Mesenchymal stem cell (in vitro differentiated cells and primary cell): ENCODE measurements at regions not wholly inside any gene's neighbourhood (a gene's known extent, or its start where the extent isn't known, plus 50 kb on each side); places are given as distances from the start of the nearest gene placed in this dataset.

Source experiments
- DNase-seq: peaks from one replicate; pipeline ENCODE4 v3.0.0-alpha.2; 2013
- H2AFZ ChIP-seq: one replicate; pipeline ENCODE4 v1.6.1; 2013; ENCODE audit warnings: low read depth, mild to moderate bottlenecking, control low read depth, inconsistent platforms, low read length, moderate library complexity
- H2AK5ac ChIP-seq: 2 replicates; pipeline ENCODE4 v1.6.1; 2013; ENCODE audit warnings: low read length, moderate library complexity, mild to moderate bottlenecking, inconsistent platforms; ENCODE audit not compliant: severe bottlenecking
- H2BK120ac ChIP-seq: one replicate; pipeline ENCODE4 v1.6.1; 2013; ENCODE audit warnings: low read depth, mild to moderate bottlenecking, inconsistent platforms, low read length, moderate library complexity
- H2BK12ac ChIP-seq, 2 experiments: one replicate each; pipeline ENCODE4 v1.6.1; 2013; ENCODE audit warnings: inconsistent platforms in 2 of 2, low read length in 2 of 2, mild to moderate bottlenecking in 2 of 2, moderate library complexity in 2 of 2, control low read depth in 1 of 2
- H2BK15ac ChIP-seq: one replicate; pipeline ENCODE4 v1.6.1; 2013; ENCODE audit warnings: mild to moderate bottlenecking, low read depth, inconsistent platforms; ENCODE audit not compliant: poor library complexity, severe bottlenecking
- H2BK5ac ChIP-seq: 2 replicates; pipeline ENCODE4 v1.6.1; 2013; ENCODE audit warnings: low read depth, mild to moderate bottlenecking, low read length, control low read depth, inconsistent platforms; ENCODE audit not compliant: poor library complexity, severe bottlenecking
- H3K14ac ChIP-seq, 2 experiments: one replicate each; pipeline ENCODE4 v1.6.1; 2013; ENCODE audit warnings: inconsistent platforms in 2 of 2, low read length in 2 of 2, control low read depth in 1 of 2, mild to moderate bottlenecking in 1 of 2, moderate library complexity in 1 of 2
- H3K18ac ChIP-seq, 2 experiments: one replicate each; pipeline ENCODE4 v1.6.1; 2013; ENCODE audit warnings: inconsistent platforms in 2 of 2, low read length in 2 of 2, control low read depth in 1 of 2, low read depth in 1 of 2, mild to moderate bottlenecking in 1 of 2
- H3K23ac ChIP-seq, 2 experiments: one replicate each; pipeline ENCODE4 v1.6.1; 2013; ENCODE audit warnings: inconsistent platforms in 2 of 2, low read length in 2 of 2, mild to moderate bottlenecking in 2 of 2, moderate library complexity in 2 of 2, control low read depth in 1 of 2
- H3K27ac ChIP-seq: 2 replicates; pipeline ENCODE4 v1.5.1; 2013; ENCODE audit warnings: mild to moderate bottlenecking, moderate library complexity, low read length, control low read depth, inconsistent platforms; ENCODE audit not compliant: poor library complexity, severe bottlenecking
- H3K27me3 ChIP-seq, 2 experiments: 2 replicates each; pipeline versions ENCODE4 v1.6.1 to v1.7.0; 2013; ENCODE audit warnings: low read length in 2 of 2, mild to moderate bottlenecking in 2 of 2, moderate library complexity in 2 of 2, control low read depth in 1 of 2, inconsistent platforms in 1 of 2; ENCODE audit not compliant: control insufficient read depth in 1 of 2, insufficient read depth in 1 of 2
- H3K36me3 ChIP-seq, 2 experiments: 2 replicates each; pipeline versions ENCODE4 v1.6.1 to v1.7.0; 2013; ENCODE audit warnings: low read length in 2 of 2, control low read depth in 1 of 2, inconsistent platforms in 1 of 2, low read depth in 1 of 2, mild to moderate bottlenecking in 1 of 2; ENCODE audit not compliant: insufficient read depth in 2 of 2, control insufficient read depth in 1 of 2
- H3K4ac ChIP-seq, 2 experiments: one replicate each; pipeline ENCODE4 v1.6.1; 2013; ENCODE audit warnings: inconsistent platforms in 2 of 2, low read length in 2 of 2, mild to moderate bottlenecking in 2 of 2, moderate library complexity in 2 of 2, control low read depth in 1 of 2, low read depth in 1 of 2
- H3K4me1 ChIP-seq: 2 replicates; pipeline ENCODE4 v1.6.1; 2013; ENCODE audit warnings: low read depth, low read length, control low read depth; ENCODE audit not compliant: control insufficient read depth, insufficient read depth
- H3K4me2 ChIP-seq: 2 replicates; pipeline ENCODE4 v1.6.1; 2013; ENCODE audit warnings: low read length, mild to moderate bottlenecking, inconsistent platforms; ENCODE audit not compliant: poor library complexity, severe bottlenecking
- H3K4me3 ChIP-seq, 2 experiments: 2 replicates each; pipeline versions ENCODE4 v1.5.1 to v1.7.0; 2013; ENCODE audit warnings: low read length in 2 of 2, mild to moderate bottlenecking in 2 of 2, control low read depth in 1 of 2, low read depth in 1 of 2; ENCODE audit not compliant: insufficient read depth in 1 of 2
- H3K79me1 ChIP-seq: replicated peaks from 2 replicates; pipeline ENCODE4 v1.6.1; 2013; ENCODE audit warnings: mild to moderate bottlenecking, control low read depth, low read length, inconsistent platforms; ENCODE audit not compliant: poor library complexity, severe bottlenecking
- H3K9ac ChIP-seq: 2 replicates; pipeline ENCODE4 v1.7.0; 2013; ENCODE audit warnings: mild to moderate bottlenecking, low read length, moderate library complexity
- H3K9me3 ChIP-seq: 2 replicates; pipeline ENCODE4 v1.7.0; 2013; ENCODE audit warnings: mild to moderate bottlenecking, low read length; ENCODE audit not compliant: control insufficient read depth
- H4K8ac ChIP-seq: one replicate; pipeline ENCODE4 v1.6.1; 2013; ENCODE audit warnings: inconsistent platforms, mild to moderate bottlenecking, low read length, moderate library complexity
- H4K91ac ChIP-seq: one replicate; pipeline ENCODE4 v1.6.1; 2013; ENCODE audit warnings: mild to moderate bottlenecking, low read length, inconsistent platforms
- WGBS: methylation state at CpG from one replicate; pipeline ENCODE4 v1.1.7; 2013; ENCODE audit warnings: mixed read lengths; 5-methylcytosine and 5-hydroxymethylcytosine counted together

DNA sequence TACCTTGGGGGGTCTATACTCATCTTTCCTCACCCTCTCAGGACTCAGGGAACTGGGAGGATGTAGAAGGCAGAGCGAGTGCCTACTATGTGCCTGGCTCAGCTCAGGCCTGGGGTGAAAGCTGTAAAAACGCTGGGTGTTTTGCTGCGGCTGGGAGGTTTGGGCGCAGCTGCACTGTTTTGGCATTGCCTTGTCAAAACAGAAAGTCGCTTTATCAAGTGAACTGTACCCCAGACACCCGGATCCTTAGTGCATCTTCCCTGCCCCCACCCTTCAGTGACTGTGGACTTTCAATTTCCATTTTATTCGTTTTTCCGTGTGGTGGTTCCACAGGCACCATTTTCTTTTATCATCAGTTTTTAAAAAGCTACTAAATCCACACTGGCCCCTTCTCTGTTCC lies 86.7 kb upstream of the ZNF716 start:
- H4K8ac ChIP-seq = no peak overlapping the region
- H3K9me3 ChIP-seq = peaks cover 14% of the 10 kb centered on the region
- no peak overlapping the region for H3K4me2 ChIP-seq
- no peak overlapping the region for H3K23ac ChIP-seq
- H2AK5ac ChIP-seq = no peak overlapping the region
- WGBS = 63% methylated on average over 8 of the region's 8 CpGs
- H2BK120ac ChIP-seq = no peak overlapping the region
- no peak overlapping the region for H2BK12ac ChIP-seq
- no peaks in the 10 kb centered on the region for H3K27me3 ChIP-seq
- no peaks in the 10 kb centered on the region for H3K79me1 ChIP-seq
- no peak overlapping the region for H2BK5ac ChIP-seq
- no peak overlapping the region for H2BK15ac ChIP-seq
- no peak overlapping the region for H3K18ac ChIP-seq
- no peak overlapping the region for H4K91ac ChIP-seq
- no peak overlapping the region for H3K14ac ChIP-seq
- H3K36me3 ChIP-seq = no peaks in the 10 kb centered on the region
- H3K4me1 ChIP-seq = no peaks in the 10 kb centered on the region
- no peak overlapping the region for H3K4ac ChIP-seq
- no peak overlapping the region for H3K27ac ChIP-seq
- no peak overlapping the region for H3K9ac ChIP-seq
- no peak for DNase-seq
- H2AFZ ChIP-seq = no peak overlapping the region
- no peak overlapping the region for H3K4me3 ChIP-seq

DNA sequence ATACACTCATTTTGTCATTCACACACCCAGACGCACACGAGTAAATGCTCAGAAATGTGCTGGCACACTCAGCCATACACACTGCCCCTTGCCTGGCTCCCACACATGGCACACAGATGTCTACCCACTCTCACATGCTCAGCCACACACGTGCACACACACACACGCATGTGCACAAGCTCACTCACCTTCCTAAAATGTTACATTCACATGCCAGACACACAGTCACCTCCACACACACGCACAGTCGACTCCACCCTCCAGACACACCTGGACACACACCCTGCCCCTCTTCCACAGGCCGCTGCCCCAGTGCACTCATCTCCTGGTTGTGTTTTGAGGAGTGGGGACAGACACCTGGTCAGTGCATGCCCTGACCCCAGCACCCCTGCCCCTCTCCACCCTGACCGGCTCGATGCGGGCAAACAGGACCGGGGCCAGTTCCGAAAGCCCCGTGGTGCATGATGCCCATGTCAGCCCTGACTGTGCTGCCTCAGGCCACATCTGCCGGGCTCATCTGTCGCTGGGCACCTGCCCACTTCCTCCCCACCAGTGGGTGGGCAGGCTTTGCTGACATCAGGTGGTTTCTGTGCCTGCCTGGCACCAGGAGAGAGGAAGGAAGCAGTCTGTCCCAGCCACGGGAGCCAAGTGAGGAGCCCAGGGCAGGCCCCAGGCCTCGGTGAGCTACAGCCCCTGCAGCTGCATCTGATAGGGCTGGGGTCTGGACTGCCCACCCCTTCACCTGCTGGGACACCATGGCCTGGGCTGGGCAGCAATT lies 84.9 kb upstream of the ZNF716 start:
- Histone ChIP-seq H2AFZ (no peak overlapping the region), H3K14ac (no peak overlapping the region), H3K36me3 (no peaks in the 10 kb centered on the region), H3K27ac (no peak overlapping the region), H3K27me3 (no peaks in the 10 kb centered on the region), H2BK120ac (no peak overlapping the region), H3K4me2 (no peak overlapping the region), H3K9ac (no peak overlapping the region), H3K23ac (no peak overlapping the region), H3K18ac (no peak overlapping the region), H3K4me3 (no peak overlapping the region), H4K8ac (no peak overlapping the region), H2BK12ac (no peak overlapping the region), H2AK5ac (no peak overlapping the region), H4K91ac (no peak overlapping the region), H2BK15ac (no peak overlapping the region), H3K79me1 (no peaks in the 10 kb centered on the region), H3K4ac (no peak overlapping the region), H3K4me1 (no peaks in the 10 kb centered on the region), H3K9me3 (peaks cover 10% of the 10 kb centered on the region), H2BK5ac (no peak overlapping the region)
- DNase-seq = no peak
- WGBS = 76% methylated on average over 17 of the region's 17 CpGs

GRCh38 chr7:57367171-57367570 lies 82.8 kb upstream of the ZNF716 start:
- peaks cover 18% of the 10 kb centered on the region for H3K9me3 ChIP-seq
- H3K27me3 ChIP-seq = no peaks in the 10 kb centered on the region
- no peak overlapping the region for H2BK5ac ChIP-seq
- H3K9ac ChIP-seq = no peak overlapping the region
- H3K4me2 ChIP-seq = no peak overlapping the region
- no peak overlapping the region for H2AFZ ChIP-seq
- no peak overlapping the region for H3K18ac ChIP-seq
- no peak overlapping the region for H4K8ac ChIP-seq
- H2BK120ac ChIP-seq = no peak overlapping the region
- WGBS = 72% methylated on average over 6 of the region's 6 CpGs
- H2AK5ac ChIP-seq = no peak overlapping the region
- no peaks in the 10 kb centered on the region for H3K79me1 ChIP-seq
- no peak overlapping the region for H3K4me3 ChIP-seq
- no peak for DNase-seq
- H2BK12ac ChIP-seq = no peak overlapping the region
- H3K4ac ChIP-seq = no peak overlapping the region
- H2BK15ac ChIP-seq = no peak overlapping the region
- no peaks in the 10 kb centered on the region for H3K36me3 ChIP-seq
- H3K14ac ChIP-seq = no peak overlapping the region
- H3K4me1 ChIP-seq = no peaks in the 10 kb centered on the region
- H3K23ac ChIP-seq = no peak overlapping the region
- H3K27ac ChIP-seq = no peak overlapping the region
- H4K91ac ChIP-seq = no peak overlapping the region

DNA sequence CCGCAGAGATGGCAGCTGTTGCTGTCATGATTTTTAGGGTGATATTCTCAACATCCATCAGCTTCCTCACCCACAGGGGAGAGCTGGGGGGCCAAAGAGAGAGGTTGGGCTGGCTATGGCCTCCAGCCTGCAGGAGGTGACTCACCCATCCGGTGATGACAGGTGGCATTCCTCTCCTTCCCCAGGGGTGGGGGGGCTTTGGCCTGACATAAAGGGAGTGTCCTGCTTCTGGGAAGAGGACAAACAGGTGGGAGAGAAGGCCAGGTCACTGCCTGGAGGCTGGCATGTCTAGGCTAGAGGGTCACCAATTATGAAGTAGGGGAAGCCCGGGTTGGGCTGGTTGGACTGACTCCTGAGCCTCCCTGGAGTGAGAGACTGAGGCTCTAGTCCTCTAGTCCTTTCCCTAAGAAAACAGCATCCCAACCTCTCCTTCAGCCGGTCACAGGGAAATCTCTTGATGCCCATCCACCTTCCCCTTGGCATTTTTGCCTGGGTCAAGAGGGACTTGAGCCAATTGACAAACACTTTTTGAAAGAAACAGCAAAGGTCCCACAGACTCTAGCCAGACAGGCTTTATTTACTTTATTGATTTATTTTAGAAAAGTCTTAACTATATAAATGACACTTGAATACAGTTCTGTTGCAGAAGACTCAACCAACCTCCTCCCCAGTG lies 79.8 kb upstream of the ZNF716 start:
- H3K9me3 ChIP-seq = peaks cover 13% of the 10 kb centered on the region
- no peak overlapping the region for H4K91ac ChIP-seq

More for the DNA sequence above, 79.8 kb upstream of the ZNF716 start:
- H3K4me2 ChIP-seq = no peak overlapping the region
- 85% methylated on average over 3 of the region's 4 CpGs for WGBS
- H4K8ac ChIP-seq = no peak overlapping the region
- H3K14ac ChIP-seq = no peak overlapping the region
- no peak overlapping the region for H2BK12ac ChIP-seq
- no peak overlapping the region for H3K9ac ChIP-seq
- no peak overlapping the region for H3K4ac ChIP-seq
- no peaks in the 10 kb centered on the region for H3K79me1 ChIP-seq
- no peaks in the 10 kb centered on the region for H3K36me3 ChIP-seq
- H2AFZ ChIP-seq = no peak overlapping the region
- H2AK5ac ChIP-seq = no peak overlapping the region
- H2BK15ac ChIP-seq = no peak overlapping the region
- H3K4me3 ChIP-seq = no peak overlapping the region
- no peak overlapping the region for H2BK120ac ChIP-seq
- no peak for DNase-seq
- no peak overlapping the region for H3K23ac ChIP-seq
- H3K27ac ChIP-seq = no peak overlapping the region
- no peak overlapping the region for H3K18ac ChIP-seq
- no peak overlapping the region for H2BK5ac ChIP-seq
- H3K4me1 ChIP-seq = no peaks in the 10 kb centered on the region
- H3K27me3 ChIP-seq = no peaks in the 10 kb centered on the region
